Aorta (tissue), 5 donors: ENCODE measurements at regions not wholly inside any gene's neighbourhood (a gene's known extent, or its start where the extent isn't known, plus 50 kb on each side); places are given as distances from the start of the nearest gene placed in this dataset.
"Not testable (repeated sequence)": the region's sequence is repeated elsewhere in the genome, so short reads cannot be mapped to it uniquely, and the experiment has no call there.

Source experiments
- ATAC-seq: fragments of 200-7000 bp; cut with Tn5 transposase; one replicate; pipeline ENCODE4 v1.9.1; 2022; ENCODE audit warnings: moderate library complexity; ENCODE audit not compliant: low FRiP score
- DNase-seq, 2 donors: peaks; one replicate each; pipeline ENCODE4 v3.0.0-alpha.2; 2020
- H3K27ac ChIP-seq, 2 donors: one replicate each; pipeline ENCODE4 v1.5.1; 2013; ENCODE audit warnings: low read length in 2 of 2, mild to moderate bottlenecking in 2 of 2, moderate library complexity in 2 of 2, control low read depth in 1 of 2, inconsistent platforms in 1 of 2, low read depth in 1 of 2
- H3K27me3 ChIP-seq, 2 donors: one replicate each; pipeline ENCODE4 v1.6.1; 2013; ENCODE audit warnings: control low read depth in 1 of 2, low read length in 1 of 2, mild to moderate bottlenecking in 1 of 2, moderate library complexity in 1 of 2; ENCODE audit not compliant: insufficient read depth in 2 of 2, control insufficient read depth in 1 of 2
- H3K36me3 ChIP-seq, 2 donors: one replicate each; pipeline ENCODE4 v1.6.1; 2013; ENCODE audit warnings: control low read depth in 1 of 2, low read length in 1 of 2, mild to moderate bottlenecking in 1 of 2; ENCODE audit not compliant: insufficient read depth in 2 of 2, control insufficient read depth in 1 of 2
- H3K4me1 ChIP-seq, 2 donors: one replicate each; pipeline ENCODE4 v1.6.1; 2013; ENCODE audit warnings: low read length in 2 of 2, control low read depth in 1 of 2, mild to moderate bottlenecking in 1 of 2, moderate library complexity in 1 of 2; ENCODE audit not compliant: insufficient read depth in 2 of 2, control insufficient read depth in 1 of 2
- H3K4me3 ChIP-seq, 2 donors: one replicate each; pipeline ENCODE4 v1.5.1; 2013; ENCODE audit warnings: low read length in 2 of 2, control low read depth in 1 of 2, mild to moderate bottlenecking in 1 of 2
- H3K9me3 ChIP-seq: one replicate; pipeline ENCODE4 v1.6.1; 2013; ENCODE audit warnings: mild to moderate bottlenecking, low read length; ENCODE audit not compliant: control insufficient read depth
- WGBS, 2 donors: extraction: QIAGEN DNeasy Blood & Tissue Kit; methylation state at CpG; one replicate each; pipeline ENCODE4 v1.1.7; 2013; 5-methylcytosine and 5-hydroxymethylcytosine counted together
- intact Hi-C, 2 donors: fragments of 100-400 bp; cut with DNase I; formaldehyde crosslinking; loops; one replicate each; pipeline versions ENCODE4 v1.14.2 to v1.15.0; 2022
- donor health status: healthy with polysubstance abuse.
- donor health status: Bipolar disorder and iron deficiency.
- donor health status: DM: no; HTN: no; CAD: no.
- donor health status: DM: no; HTN: no; CAD: no.
- donor health status: DM: yes; HTN: yes; CAD: no.

DNA sequence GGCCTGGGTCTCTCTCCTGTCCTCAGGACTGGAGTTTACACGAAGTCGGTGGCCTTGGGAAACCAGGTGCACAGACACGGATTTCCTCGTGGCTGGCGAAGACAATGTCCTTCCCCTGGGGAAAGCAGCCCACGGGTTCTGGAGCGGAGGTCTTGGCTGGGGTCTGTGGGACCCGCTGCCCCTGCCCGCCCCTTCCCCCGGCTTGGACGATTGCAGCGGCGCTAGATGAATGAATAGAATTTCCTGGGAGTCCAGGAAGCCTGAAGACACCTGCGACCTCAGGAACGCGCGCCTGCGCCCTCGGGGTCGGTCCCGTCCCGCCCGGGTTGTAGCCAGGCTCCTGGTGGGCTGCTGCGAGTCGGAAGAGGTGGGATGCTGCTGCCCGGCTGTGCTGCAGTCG is 564.7 kb downstream of the TSPY10 start:
- Histone ChIP-seq H3K9me3 (no peaks in the 10 kb centered on the region), H3K36me3 (no peaks in the 10 kb centered on the region), H3K27ac (no peak overlapping the region), H3K4me1 (no peaks in the 10 kb centered on the region), H3K4me3 (no peak overlapping the region), H3K27me3 (no peaks in the 10 kb centered on the region)
- intact Hi-C loops = no loop called here
- 56 to 57% methylated on average over 9 to 27 of the region's 27 CpGs for WGBS, 2 donors
- ATAC-seq (no peak), DNase-seq (peak in 1 of 2 donors; percentile 51)

DNA sequence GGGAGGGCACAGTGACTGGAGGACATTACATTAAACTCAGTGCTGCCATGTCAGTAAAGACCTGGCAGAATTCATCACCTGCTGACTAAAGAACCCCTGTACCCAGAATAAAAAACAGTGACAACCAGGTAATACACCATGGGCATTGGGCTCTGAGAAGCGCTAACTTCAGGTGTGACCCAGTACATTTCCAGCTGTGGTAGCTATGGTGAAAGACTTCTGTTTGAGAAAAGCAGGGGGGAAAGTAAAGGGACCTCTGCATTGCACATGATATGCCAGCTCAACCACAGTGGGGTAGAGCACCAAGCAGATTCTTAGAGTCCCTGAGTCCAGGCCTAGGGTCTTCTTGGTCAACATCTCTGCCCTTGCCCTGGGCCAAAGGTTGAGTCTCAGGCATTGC is 578.6 kb downstream of the TSPY10 start:
- H3K4me3 ChIP-seq, H3K27ac ChIP-seq, H3K27me3 ChIP-seq, ATAC-seq, H3K9me3 ChIP-seq, intact Hi-C loops, H3K4me1 ChIP-seq, H3K36me3 ChIP-seq, DNase-seq: not testable (repeated sequence)
- 67 to 77% methylated on average over 1 of the region's 1 CpG for WGBS, 2 donors
